HG03520 (cell line): ENCODE measurements at regions not wholly inside any gene's neighbourhood (a gene's known extent, or its start where the extent isn't known, plus 50 kb on each side); places are given as distances from the start of the nearest gene placed in this dataset.

ENCODE experiments used
- ATAC-seq: cut with Tn5 transposase; IDR thresholded peaks from one replicate; pipeline ENCODE4 v1.9.1; 2021; ENCODE audit warnings: mild to moderate bottlenecking, moderate library complexity; ENCODE audit not compliant: unreplicated experiment

DNA sequence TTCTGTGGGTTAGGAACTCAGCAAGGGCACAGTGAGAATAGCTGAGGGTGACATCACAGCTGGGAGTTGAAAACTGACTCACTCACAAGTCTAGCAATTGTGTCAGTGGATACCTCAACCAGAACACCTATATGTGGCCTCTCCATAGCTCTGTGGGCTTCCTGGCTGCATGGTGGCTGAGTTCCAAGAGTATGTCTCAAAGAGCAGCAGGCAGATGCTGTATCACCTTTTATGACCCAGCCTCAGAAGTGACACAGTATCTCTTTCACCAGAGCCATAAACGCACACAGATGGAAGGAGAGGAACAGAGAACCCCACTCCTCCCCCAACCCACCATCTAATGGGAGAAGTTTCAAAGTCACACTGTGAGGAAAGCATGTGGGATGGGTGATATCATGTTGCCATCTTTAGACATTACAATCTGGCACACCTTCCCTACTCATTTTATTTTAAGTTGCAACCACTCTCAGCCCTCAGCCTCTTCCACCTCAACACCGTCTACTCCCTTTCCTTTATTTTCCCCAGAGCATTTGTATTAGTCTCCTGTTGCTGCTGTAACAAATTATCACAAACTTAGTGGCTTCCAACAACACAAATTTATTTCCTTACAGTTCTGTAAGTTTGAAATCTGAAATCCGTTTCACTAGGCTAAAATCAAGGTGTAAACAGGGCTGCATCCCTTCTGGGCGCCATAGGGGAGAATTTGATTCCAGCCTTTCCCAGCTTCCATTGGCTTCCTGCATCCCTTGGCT is 134.6 kb upstream of the SPATS2L start:
- no peak for ATAC-seq

- ATAC-seq, result no peak
These were observed 134.0 kb upstream of the SPATS2L start for GRCh38 chr2:200172521-200172920.

DNA sequence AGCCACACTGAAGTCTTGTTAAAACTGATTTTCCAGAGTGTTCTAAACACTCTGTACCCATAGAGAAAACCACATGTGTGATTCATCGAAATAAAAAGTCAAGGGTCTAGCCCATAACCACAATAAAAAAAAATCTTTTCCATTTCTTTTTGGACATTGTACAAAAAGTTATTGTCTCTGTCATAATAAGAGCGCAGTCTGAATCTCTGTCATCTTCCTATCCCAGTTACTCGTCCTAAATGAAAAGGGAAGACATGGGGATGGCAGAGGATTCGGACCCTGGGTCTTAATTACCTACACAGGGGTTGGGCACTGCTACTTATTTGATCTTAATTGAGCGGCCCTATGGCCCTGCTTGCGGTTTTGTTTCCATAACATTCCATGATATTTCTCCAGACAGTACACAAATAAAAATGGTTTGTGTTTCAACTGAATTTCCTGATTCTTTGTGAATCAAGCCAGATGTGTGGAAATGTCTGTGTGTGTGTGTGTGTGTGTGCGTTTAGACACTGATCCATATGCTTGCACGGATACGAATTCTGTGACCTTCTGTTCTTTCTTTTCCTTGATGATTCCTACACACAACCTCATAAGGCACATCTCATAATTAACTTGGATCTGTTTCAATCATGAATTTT is 133.4 kb upstream of the SPATS2L start:
- no peak for ATAC-seq

- no peak for ATAC-seq
These were observed 132.8 kb upstream of the SPATS2L start for GRCh38 chr2:200173691-200174090.

DNA sequence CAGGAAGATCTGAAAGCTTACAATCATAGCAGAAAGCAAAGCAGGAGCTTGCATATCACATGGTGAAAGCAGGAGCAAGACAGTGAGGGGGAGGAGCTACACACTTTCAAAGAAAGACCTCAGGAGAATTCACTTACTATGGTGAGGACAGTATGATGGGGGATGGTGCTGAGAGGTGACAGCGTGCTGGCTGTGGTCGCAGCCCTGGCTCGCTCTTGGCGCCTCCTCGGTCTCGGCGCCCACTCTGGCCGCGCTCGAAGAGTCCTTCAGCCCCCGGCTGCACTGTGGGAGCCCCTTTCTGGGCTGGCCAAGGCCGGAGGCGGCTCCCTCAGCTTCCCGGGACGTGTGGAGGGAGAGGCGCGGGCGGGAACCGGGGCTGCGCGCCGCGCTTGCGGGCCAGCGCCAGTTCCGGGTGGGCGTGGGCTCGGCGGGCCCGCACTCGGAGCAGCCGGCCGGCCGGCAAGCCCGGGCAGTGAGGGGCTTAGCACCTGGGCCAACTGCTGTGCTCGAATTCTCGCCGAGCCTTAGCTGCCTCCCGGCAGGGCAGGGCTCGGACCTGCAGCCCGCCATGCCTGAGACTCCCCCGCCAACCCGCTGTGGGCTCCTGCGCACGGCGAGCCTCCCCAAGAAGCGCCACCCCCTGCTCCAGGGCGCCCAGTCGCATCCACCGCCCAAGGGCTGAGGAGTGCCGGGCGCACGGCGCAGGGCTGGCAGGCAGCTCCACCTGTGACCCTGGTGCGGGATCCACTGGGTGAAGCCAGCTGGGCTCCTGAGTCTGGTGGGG is 131.9 kb upstream of the SPATS2L start:
- no peak for ATAC-seq

DNA sequence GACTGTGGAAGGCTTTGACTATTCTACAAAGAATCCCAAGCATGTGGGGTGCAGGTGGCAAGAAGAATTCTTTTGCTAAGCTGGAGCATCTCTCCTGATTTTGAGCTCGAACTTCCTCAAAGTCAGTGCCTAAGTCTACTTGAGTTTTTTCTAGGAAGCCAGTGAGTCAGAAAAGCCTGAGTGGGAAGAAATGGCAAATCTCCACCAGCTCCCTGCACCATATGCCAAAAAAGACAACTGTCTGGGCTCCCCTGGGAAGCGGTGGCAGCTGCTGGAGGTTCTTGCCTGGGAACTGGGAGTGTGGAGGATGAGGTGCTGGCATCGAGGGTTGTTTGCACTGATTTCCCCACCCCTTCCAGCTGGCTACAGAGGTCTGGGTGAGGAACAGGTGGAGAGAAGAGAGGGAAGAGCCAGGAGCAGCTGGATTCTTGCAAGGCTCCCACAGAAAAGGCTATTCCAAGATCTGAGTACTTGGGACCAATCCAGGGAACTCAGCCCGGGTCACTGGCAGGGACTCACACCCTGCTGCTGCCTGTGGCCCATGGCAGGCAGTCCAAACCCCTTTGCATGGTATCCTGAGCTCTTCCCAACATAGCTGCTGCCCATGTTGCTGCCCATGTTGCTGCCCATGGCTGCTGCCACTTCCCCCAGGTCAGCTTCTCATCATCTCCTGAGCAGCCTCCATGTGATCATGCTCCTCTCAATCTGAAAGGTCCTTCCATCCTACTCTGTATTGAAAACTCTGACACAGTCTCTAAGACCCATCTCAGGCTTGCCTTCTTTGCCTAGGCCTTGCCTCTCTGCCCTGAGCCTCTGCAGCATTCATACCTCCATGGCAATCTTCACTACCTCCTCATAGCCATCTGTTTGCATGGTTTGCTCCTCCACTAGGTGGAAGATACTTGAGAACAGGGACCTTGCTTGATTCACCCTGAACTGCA is 128.3 kb upstream of the SPATS2L start:
- ATAC-seq, result no peak

DNA sequence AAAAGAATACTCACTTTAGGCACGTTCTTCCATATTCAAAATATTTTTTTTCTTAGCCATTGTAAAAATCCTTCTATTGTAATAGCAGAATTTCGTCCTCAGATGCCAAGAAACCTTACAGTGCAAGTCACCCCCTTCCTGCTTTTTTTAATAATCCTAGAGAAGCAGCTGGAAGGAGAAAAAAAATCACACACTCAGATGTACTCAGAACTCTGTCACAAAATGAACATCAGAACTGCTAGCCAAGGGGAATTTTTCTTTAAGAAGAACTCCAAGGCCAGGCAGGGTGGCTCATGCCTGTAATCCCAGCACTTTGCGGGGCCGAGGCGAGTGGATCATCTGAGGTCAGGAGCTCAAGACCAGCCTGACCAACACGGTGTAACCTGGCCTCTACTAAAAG is 127.3 kb upstream of the SPATS2L start:
- no peak for ATAC-seq

GRCh38 chr2:200180943-200181342 is 125.5 kb upstream of the SPATS2L start:
- ATAC-seq, result no peak

GRCh38 chr2:200181755-200182154 is 124.7 kb upstream of the SPATS2L start:
- no peak for ATAC-seq

GRCh38 chr2:200184748-200185627 is 121.5 kb upstream of the SPATS2L start:
- no peak for ATAC-seq

- ATAC-seq, result no peak
These were observed 120.9 kb upstream of the SPATS2L start for GRCh38 chr2:200185628-200186000.

GRCh38 chr2:200186002-200186401 is 120.5 kb upstream of the SPATS2L start:
- no peak for ATAC-seq

- ATAC-seq, result no peak
These were observed 117.6 kb upstream of the SPATS2L start for GRCh38 chr2:200188876-200189275.

DNA sequence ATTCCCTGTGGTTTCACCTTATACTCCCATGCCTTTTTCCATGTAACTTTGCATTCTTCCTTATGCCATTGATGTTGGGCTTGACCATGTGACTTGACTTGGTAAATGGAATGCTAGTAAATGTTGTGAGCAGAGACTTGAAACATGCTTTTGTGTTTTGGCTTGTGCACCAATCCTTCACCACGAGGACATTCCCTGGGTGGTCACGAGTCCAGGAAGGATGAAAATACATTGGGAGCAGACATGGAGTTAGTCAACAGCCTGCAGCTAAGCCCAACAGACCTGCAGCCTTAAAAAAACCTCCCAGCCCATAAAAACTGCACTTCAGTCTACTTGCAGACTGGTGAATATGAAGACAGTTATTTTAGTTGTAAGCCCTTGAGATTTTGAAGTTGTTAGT is 116.5 kb upstream of the SPATS2L start:
- ATAC-seq, result no peak

DNA sequence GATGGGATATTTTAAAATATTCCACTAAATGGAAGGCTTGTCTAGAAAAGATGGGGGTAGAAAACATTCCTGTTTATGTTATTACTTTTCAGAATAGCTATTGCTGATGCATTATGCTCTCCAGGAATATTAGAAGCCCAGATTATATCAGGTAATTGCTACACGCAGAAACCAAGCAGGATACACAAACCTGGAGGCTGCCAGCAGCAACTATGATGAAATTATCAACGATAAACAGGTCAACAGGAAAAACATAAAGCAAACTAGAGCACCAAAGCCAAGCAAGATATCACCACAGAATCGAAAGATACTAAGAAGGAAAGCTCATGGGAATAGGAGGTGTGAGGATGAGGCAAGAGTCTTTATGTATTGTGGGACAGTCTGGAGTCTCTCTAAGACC is 113.2 kb upstream of the SPATS2L start:
- peak; percentile 3 for ATAC-seq

DNA sequence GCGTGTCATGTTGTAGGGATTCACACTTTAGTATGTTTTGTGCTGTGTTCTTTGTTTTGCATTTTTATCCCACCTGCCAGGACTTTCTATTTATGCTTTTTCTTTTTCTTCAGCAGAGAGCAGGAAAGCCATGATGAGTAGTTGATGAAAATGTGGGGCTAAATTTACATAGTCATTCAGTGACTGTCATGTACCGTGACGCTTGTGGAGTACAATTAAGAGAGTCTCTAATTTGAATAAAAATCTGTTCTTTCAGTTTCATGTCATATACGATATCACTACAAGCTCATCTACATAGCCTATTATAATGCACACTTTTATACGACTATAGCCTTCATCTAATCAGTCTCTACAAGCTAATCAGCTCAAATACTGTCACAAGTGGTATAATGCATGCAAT is 112.7 kb upstream of the SPATS2L start:
- peak; percentile 53 for ATAC-seq

DNA sequence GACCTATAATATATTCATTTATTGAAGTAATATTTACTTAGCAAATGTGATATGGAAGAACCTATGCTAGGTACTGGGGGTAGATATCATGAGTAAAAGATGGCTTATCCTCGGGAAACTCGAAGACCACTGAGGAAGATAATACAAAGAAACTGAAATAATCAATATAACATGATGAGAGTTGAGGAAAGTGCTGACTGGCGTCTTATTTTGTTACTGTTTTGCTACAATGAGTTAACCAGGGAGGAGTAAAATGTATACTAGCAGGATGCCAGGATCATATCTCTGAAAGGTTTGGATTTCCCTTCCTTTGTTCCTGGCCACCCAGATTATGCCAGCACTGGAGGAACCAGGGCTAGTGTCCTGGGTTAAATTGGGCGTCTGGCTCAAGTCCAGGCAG is 111.7 kb upstream of the SPATS2L start:
- no peak for ATAC-seq

DNA sequence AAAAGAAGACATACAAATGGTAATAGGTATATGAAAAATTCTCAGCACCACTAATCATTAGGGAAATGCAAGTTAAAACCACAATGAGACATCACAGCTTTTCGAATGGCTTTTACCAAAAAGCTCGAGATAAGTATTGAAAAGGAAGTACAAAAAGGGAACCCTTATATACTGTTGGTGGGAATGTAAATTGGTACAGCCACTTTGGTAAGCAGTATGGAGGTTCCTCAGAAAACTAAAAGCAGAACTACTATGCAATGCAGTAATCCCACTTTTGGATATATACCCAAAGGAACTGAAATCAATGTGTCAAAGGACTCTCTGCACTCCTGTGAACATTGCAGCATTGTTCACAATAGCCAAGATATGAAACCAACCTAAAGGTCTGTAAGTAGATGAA is 107.5 kb upstream of the SPATS2L start:
- ATAC-seq, result no peak

DNA sequence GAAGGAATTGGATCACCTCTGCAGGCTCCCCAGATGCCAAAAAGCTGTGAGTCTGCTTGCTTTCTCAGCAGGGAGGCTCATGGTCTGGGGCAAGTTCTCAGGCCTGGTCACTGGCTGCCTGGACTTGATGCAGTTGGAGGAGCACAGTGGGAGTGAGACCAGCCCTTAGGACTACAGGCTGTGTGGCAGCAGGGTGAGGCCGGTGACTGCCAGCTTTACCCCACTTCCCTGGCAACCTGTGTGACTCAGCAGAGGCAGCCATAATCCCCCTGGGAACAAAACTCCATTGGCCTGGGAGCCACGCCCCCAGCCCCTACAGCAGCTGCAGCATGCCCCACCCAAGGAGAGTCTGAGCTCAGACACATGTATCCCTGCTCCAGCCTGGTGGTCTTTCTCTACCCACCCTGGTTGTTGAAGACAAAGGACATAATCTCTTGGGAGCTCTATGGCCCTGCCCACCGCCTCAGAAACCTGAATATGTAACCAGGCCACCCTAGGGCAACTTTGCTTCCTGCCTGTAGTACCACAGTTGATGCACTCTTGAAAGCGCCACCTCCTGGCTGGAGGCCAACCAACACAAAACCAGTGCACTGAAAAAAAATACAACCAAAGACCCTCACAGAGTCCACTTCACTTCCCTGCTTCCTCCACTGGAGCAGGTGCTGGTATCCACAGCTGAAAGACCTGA is 106.8 kb upstream of the SPATS2L start:
- ATAC-seq, result no peak
